ENCODE measurements at regions not wholly inside any gene's neighbourhood (a gene's known extent, or its start where the extent isn't known, plus 50 kb on each side); places are given as distances from the start of the nearest gene placed in this dataset.

DNA sequence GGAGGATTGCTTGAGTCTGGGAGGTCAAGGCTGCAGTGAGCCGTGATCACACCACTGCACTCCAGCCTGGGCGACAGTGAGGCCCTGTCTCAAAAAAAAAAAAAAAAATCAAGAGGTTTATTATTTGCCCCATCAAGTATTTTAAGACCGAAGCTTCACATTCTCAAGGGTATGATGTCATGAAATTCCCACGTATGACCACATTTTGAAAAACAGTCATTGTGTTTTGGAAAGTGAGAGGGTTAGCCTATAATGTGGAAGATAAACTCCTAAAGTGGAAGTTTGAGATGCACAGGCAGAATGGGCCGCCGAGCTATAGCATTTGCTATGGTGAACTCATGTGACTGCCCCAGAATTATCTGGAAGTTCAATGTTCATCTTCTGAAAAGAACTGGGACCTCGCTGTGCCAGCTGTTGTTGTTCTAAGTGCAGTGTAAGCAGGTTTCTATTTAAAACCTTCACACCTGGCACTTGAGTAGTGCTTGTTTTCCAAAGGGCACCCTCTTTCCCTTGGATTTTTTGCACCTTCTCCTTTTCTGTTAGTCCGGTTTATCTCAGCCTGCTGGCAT is 96.9 kb upstream of the SLC25A33 start:
- TF ChIP-seq NKRF (conservative IDR thresholded peaks at IDR 0.05) (no peak), EZH2 (IDR thresholded peaks at IDR 0.05; ENCODE audit: borderline replicate concordance, control insufficient read depth, low read depth, low read length) (no peak), HDGF (IDR thresholded peaks at IDR 0.05) (no peak), TARDBP (IDR thresholded peaks at IDR 0.05; ENCODE audit: borderline replicate concordance) (no peak), SIN3A (IDR thresholded peaks at IDR 0.05; ENCODE audit: low read depth, low read length) (no peak), ATF2 (IDR thresholded peaks at IDR 0.05; ENCODE audit: low read length) (no peak), NBN (IDR thresholded peaks at IDR 0.05) (no peak), ZNF622 (IDR thresholded peaks at IDR 0.05) (no peak), CTCF (IDR thresholded peaks at IDR 0.05 in 2 of 3, conservative IDR thresholded peaks at IDR 0.05 in 1 of 3; ENCODE audit: control insufficient read depth in 2 of 3, extremely low read depth in 1 of 3, insufficient read depth in 1 of 3, low read depth in 3 of 3, low read length in 3 of 3) (no peak), SMC3 (IDR thresholded peaks at IDR 0.05; ENCODE audit: borderline replicate concordance, low read length) (no peak)
- TF ChIP-seq, protein P1, sequence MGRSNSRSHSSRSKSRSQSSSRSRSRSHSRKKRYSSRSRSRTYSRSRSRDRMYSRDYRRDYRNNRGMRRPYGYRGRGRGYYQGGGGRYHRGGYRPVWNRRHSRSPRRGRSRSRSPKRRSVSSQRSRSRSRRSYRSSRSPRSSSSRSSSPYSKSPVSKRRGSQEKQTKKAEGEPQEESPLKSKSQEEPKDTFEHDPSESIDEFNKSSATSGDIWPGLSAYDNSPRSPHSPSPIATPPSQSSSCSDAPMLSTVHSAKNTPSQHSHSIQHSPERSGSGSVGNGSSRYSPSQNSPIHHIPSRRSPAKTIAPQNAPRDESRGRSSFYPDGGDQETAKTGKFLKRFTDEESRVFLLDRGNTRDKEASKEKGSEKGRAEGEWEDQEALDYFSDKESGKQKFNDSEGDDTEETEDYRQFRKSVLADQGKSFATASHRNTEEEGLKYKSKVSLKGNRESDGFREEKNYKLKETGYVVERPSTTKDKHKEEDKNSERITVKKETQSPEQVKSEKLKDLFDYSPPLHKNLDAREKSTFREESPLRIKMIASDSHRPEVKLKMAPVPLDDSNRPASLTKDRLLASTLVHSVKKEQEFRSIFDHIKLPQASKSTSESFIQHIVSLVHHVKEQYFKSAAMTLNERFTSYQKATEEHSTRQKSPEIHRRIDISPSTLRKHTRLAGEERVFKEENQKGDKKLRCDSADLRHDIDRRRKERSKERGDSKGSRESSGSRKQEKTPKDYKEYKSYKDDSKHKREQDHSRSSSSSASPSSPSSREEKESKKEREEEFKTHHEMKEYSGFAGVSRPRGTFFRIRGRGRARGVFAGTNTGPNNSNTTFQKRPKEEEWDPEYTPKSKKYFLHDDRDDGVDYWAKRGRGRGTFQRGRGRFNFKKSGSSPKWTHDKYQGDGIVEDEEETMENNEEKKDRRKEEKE (IDR thresholded peaks at IDR 0.05) = no peak
